ENCODE measurements at regions not wholly inside any gene's neighbourhood (a gene's known extent, or its start where the extent isn't known, plus 50 kb on each side); places are given as distances from the start of the nearest gene placed in this dataset.
"Not testable (repeated sequence)": the region's sequence is repeated elsewhere in the genome, so short reads cannot be mapped to it uniquely, and the experiment has no call there.

DNA sequence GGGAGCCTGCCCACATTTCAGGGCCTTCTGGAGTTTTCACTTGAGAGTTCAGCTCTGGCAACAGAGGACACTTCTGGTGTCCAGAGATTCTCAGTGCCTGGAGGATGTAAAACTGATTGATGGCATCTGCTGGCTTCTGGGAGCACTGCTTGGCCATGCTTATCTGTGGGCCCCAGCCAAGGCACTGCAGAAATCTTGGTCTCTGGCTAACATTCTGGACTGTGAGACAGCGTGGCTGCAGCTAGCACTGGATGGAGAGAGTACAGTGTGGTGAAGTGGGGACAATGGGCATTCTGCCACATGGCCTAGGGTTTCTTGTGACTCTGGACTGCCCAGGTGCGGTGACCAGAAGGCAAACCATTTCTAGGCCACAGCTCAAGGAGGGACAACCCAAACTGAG, 1479.4 kb upstream of the DEFB115 start:
- not testable (repeated sequence) for TF ChIP-seq EZH2 (IDR thresholded peaks at IDR 0.05; ENCODE audit: low read length, unreplicated experiment)
- TF ChIP-seq, protein P1, sequence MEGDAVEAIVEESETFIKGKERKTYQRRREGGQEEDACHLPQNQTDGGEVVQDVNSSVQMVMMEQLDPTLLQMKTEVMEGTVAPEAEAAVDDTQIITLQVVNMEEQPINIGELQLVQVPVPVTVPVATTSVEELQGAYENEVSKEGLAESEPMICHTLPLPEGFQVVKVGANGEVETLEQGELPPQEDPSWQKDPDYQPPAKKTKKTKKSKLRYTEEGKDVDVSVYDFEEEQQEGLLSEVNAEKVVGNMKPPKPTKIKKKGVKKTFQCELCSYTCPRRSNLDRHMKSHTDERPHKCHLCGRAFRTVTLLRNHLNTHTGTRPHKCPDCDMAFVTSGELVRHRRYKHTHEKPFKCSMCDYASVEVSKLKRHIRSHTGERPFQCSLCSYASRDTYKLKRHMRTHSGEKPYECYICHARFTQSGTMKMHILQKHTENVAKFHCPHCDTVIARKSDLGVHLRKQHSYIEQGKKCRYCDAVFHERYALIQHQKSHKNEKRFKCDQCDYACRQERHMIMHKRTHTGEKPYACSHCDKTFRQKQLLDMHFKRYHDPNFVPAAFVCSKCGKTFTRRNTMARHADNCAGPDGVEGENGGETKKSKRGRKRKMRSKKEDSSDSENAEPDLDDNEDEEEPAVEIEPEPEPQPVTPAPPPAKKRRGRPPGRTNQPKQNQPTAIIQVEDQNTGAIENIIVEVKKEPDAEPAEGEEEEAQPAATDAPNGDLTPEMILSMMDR (conservative IDR thresholded peaks at IDR 0.05; ENCODE audit: low read depth, low read length), result not testable (repeated sequence)

All from PC-3 (cell line).